Fibroblast of lung (primary cell): ENCODE measurements at regions not wholly inside any gene's neighbourhood (a gene's known extent, or its start where the extent isn't known, plus 50 kb on each side); places are given as distances from the start of the nearest gene placed in this dataset.

Experiments used
- DNase-seq, 2 donors: peaks; one replicate each; pipeline versions ENCODE4 v3.0.0 to v3.0.0-alpha.2; 2010; ENCODE audit warnings: low read depth in 2 of 2
- H2AFZ ChIP-seq: 2 replicates; pipeline ENCODE4 v1.5.1; 2012; ENCODE audit warnings: low read length, control low read depth, inconsistent platforms
- H3K27ac ChIP-seq: 2 replicates; pipeline ENCODE4 v1.5.1; 2011; ENCODE audit warnings: low read length, control low read depth; ENCODE audit not compliant: insufficient read depth
- H3K27me3 ChIP-seq: 2 replicates; pipeline ENCODE4 v1.5.1; 2011; ENCODE audit warnings: mild to moderate bottlenecking, low read length; ENCODE audit not compliant: control insufficient read depth, insufficient read depth
- H3K36me3 ChIP-seq: 2 replicates; pipeline ENCODE4 v1.5.1; 2011; ENCODE audit warnings: low read length; ENCODE audit not compliant: control insufficient read depth, insufficient read depth
- H3K4me1 ChIP-seq: 2 replicates; pipeline ENCODE4 v1.5.1; 2011; ENCODE audit warnings: low read length; ENCODE audit not compliant: control insufficient read depth, insufficient read depth; ENCODE audit errors: extremely low read depth
- H3K4me2 ChIP-seq: 2 replicates; pipeline ENCODE4 v1.5.1; 2011; ENCODE audit warnings: low read length, control low read depth; ENCODE audit not compliant: insufficient read depth; ENCODE audit errors: extremely low read depth
- H3K4me3 ChIP-seq, 4 experiments: fragments of 200-600 bp in 1 of 4; sonication (generic) in 1 of 4; replicated peaks in 1 of 4; 2 replicates each; pipeline ENCODE4 v1.5.1; 2011 to 2016; ENCODE audit warnings: low read length in 4 of 4, low read depth in 3 of 4, mild to moderate bottlenecking in 3 of 4, control low read depth in 2 of 4, inconsistent platforms in 1 of 4, mixed read lengths in 1 of 4; ENCODE audit not compliant: insufficient read depth in 1 of 4; ENCODE audit errors: control extremely low read depth in 1 of 4
- H3K79me2 ChIP-seq: 2 replicates; pipeline ENCODE4 v1.5.1; 2012; ENCODE audit warnings: mild to moderate bottlenecking, low read length, inconsistent platforms; ENCODE audit not compliant: control insufficient read depth, insufficient read depth
- H3K9ac ChIP-seq: 2 replicates; pipeline ENCODE4 v1.5.1; 2011; ENCODE audit warnings: mild to moderate bottlenecking, low read length, control low read depth; ENCODE audit not compliant: insufficient read depth
- H3K9me3 ChIP-seq: 2 replicates; pipeline ENCODE4 v1.5.1; 2012; ENCODE audit warnings: low read depth, low read length; ENCODE audit not compliant: control insufficient read depth, insufficient read depth
- H4K20me1 ChIP-seq: 2 replicates; pipeline ENCODE4 v1.5.1; 2011; ENCODE audit warnings: low read length; ENCODE audit not compliant: control insufficient read depth, insufficient read depth; ENCODE audit errors: extremely low read depth
- EZH2 ChIP-seq: IDR thresholded peaks from 2 replicates; pipeline ENCODE4 v1.5.1; 2012; ENCODE audit warnings: low read length, control low read depth, mild to moderate bottlenecking; ENCODE audit errors: missing control alignments
- TF ChIP-seq, protein P1 (sequence below), 2 donors: IDR thresholded peaks in 1 of 2; conservative IDR thresholded peaks in 1 of 2; 1 replicate in 1 of 2; 2 replicates in 1 of 2; pipeline ENCODE4 v1.5.1; 2011 to 2012; ENCODE audit warnings: low read length in 2 of 2, control low read depth in 1 of 2, inconsistent platforms in 1 of 2, low read depth in 1 of 2, mild to moderate bottlenecking in 1 of 2

DNA sequence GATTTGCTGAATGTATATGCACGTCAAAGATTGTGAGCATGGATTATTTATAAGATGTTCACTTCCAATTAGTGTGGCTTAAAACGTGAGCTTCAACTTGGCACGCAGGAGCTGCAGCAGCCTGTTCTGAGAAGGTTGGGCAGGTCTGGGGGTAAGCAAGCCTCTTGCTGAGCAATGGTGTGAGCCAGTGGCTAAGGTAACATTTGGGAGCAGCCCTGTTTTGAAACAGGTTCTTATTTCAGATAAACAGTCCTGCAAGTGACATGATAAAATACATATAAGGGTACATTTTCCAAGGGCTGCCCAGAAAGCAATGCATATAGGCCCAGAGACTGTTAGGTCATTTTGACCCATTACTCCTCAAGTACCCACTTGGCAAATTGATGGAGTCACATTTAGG lies 415.3 kb downstream of the ZNF521 start:
- H3K9me3 ChIP-seq, result no peaks in the 10 kb centered on the region
- H3K9ac ChIP-seq, result no peak overlapping the region
- TF ChIP-seq EZH2, result no peak
- TF ChIP-seq, protein P1, sequence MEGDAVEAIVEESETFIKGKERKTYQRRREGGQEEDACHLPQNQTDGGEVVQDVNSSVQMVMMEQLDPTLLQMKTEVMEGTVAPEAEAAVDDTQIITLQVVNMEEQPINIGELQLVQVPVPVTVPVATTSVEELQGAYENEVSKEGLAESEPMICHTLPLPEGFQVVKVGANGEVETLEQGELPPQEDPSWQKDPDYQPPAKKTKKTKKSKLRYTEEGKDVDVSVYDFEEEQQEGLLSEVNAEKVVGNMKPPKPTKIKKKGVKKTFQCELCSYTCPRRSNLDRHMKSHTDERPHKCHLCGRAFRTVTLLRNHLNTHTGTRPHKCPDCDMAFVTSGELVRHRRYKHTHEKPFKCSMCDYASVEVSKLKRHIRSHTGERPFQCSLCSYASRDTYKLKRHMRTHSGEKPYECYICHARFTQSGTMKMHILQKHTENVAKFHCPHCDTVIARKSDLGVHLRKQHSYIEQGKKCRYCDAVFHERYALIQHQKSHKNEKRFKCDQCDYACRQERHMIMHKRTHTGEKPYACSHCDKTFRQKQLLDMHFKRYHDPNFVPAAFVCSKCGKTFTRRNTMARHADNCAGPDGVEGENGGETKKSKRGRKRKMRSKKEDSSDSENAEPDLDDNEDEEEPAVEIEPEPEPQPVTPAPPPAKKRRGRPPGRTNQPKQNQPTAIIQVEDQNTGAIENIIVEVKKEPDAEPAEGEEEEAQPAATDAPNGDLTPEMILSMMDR (conservative IDR thresholded peaks at IDR 0.05 in 1 of 2, IDR thresholded peaks at IDR 0.05 in 1 of 2; ENCODE audit: low read depth in 1 of 2, low read length in 2 of 2), result no peak
- H3K79me2 ChIP-seq, result no peaks in the 10 kb centered on the region
- no peaks in the 10 kb centered on the region for H3K4me1 ChIP-seq
- DNase-seq, result no peak
- no peak overlapping the region for H3K4me3 ChIP-seq
- no peaks in the 10 kb centered on the region for H4K20me1 ChIP-seq
- no peaks in the 10 kb centered on the region for H3K36me3 ChIP-seq
- H2AFZ ChIP-seq, result no peak overlapping the region
- no peak overlapping the region for H3K27ac ChIP-seq
- no peak overlapping the region for H3K4me2 ChIP-seq
- no peaks in the 10 kb centered on the region for H3K27me3 ChIP-seq

DNA sequence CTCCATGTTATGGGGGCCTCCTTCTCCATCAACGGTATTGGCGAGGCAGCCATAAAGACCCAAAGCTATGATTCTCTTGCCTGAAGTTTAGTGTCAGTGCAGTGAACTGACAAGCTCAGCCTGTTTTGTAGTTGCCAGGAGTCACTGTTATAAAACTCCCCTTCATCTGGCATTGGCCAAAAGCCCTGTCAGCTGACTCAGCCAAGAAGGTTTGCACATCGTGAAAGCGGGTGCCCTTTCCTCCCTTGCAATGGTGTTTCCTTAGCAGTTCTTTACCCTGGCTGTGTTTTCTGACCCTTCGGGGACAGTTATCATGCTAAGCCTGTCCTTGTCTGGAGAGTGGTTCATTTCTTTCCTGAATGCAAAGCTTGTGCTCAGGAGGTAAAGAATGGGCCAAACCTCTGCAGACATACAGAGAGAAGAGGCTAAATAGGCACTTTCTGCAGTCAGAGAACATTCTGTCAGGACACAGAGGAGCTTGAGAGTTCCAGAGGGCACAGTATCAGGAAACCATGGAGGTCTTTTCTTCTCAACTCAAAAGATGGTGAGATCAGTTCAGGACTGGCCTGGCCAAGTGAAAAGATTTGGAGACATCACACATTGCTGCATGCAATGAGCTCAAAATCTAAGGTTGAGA lies 414.2 kb downstream of the ZNF521 start:
- H3K79me2 ChIP-seq, result no peaks in the 10 kb centered on the region
- TF ChIP-seq, protein P1 (conservative IDR thresholded peaks at IDR 0.05 in 1 of 2, IDR thresholded peaks at IDR 0.05 in 1 of 2; ENCODE audit: low read depth in 1 of 2, low read length in 2 of 2), result no peak
- no peak for TF ChIP-seq EZH2
- no peak overlapping the region for H3K9ac ChIP-seq
- no peaks in the 10 kb centered on the region for H3K36me3 ChIP-seq
- no peaks in the 10 kb centered on the region for H3K4me1 ChIP-seq
- H3K4me2 ChIP-seq, result no peak overlapping the region
- H4K20me1 ChIP-seq, result no peaks in the 10 kb centered on the region
- no peak overlapping the region for H2AFZ ChIP-seq
- H3K27me3 ChIP-seq, result no peaks in the 10 kb centered on the region
- H3K4me3 ChIP-seq, result no peak overlapping the region
- DNase-seq, result no peak
- H3K27ac ChIP-seq, result no peak overlapping the region
- H3K9me3 ChIP-seq, result no peaks in the 10 kb centered on the region

DNA sequence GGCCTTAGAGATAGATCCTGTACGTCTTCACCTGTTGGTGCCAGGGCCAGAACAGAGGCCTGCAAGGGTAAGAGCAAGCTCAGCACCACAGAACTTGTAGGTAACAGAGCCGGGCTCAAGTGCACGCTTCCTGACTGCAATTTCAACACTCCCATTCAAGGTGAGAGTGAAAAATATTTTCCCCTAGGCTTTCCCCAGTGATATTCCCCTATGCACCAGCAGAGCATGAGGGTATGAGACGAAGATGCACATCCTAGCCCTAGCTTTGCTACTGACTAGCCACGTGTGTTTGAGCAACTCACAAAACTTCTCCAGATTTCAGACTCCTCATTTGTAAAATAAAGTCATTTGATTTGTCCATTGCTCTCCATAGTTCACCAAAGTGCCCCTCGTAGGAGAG lies 411.6 kb downstream of the ZNF521 start:
- no peak overlapping the region for H3K4me3 ChIP-seq
- H3K9ac ChIP-seq, result no peak overlapping the region
- H3K27me3 ChIP-seq, result no peaks in the 10 kb centered on the region
- no peak for DNase-seq
- H4K20me1 ChIP-seq, result no peaks in the 10 kb centered on the region
- H3K4me1 ChIP-seq, result no peaks in the 10 kb centered on the region
- no peak overlapping the region for H3K27ac ChIP-seq
- no peaks in the 10 kb centered on the region for H3K9me3 ChIP-seq
- TF ChIP-seq, protein P1 (conservative IDR thresholded peaks at IDR 0.05 in 1 of 2, IDR thresholded peaks at IDR 0.05 in 1 of 2; ENCODE audit: low read depth in 1 of 2, low read length in 2 of 2), result no peak
- TF ChIP-seq EZH2, result no peak
- no peak overlapping the region for H3K4me2 ChIP-seq
- H3K79me2 ChIP-seq, result no peaks in the 10 kb centered on the region
- no peak overlapping the region for H2AFZ ChIP-seq
- H3K36me3 ChIP-seq, result no peaks in the 10 kb centered on the region
